ENCODE measurements at regions not wholly inside any gene's neighbourhood (a gene's known extent, or its start where the extent isn't known, plus 50 kb on each side); places are given as distances from the start of the nearest gene placed in this dataset.

GRCh38 chr7:13159003-13159402, 471.6 kb downstream of the ARL4A start:
- TF ChIP-seq ZNF565 (CRISPR knock-in tag; conservative IDR thresholded peaks at IDR 0.05; ENCODE audit: low read depth) (no peak), ESRRG (CRISPR knock-in tag; IDR thresholded peaks at IDR 0.05) (no peak), CREB5 (CRISPR knock-in tag; IDR thresholded peaks at IDR 0.05; ENCODE audit: low read depth) (no peak), ZC3H10 (CRISPR knock-in tag; IDR thresholded peaks at IDR 0.05) (no peak), TOX (CRISPR knock-in tag; IDR thresholded peaks at IDR 0.05; ENCODE audit: borderline replicate concordance) (no peak), PPARA (CRISPR knock-in tag; IDR thresholded peaks at IDR 0.05; ENCODE audit: borderline replicate concordance) (no peak), ZNF70 (CRISPR knock-in tag; IDR thresholded peaks at IDR 0.05) (no peak), GLIS3 (CRISPR knock-in tag; IDR thresholded peaks at IDR 0.05) (no peak), TSHZ2 (CRISPR knock-in tag; IDR thresholded peaks at IDR 0.05) (no peak)
- no peak for ATAC-seq

- no peak for ATAC-seq
- TF ChIP-seq OSR1 (CRISPR knock-in tag; IDR thresholded peaks at IDR 0.05): no peak
- TF ChIP-seq CREB5 (CRISPR knock-in tag; IDR thresholded peaks at IDR 0.05; ENCODE audit: low read depth): no peak
- no peak for TF ChIP-seq RARB (CRISPR knock-in tag; IDR thresholded peaks at IDR 0.05)
- TF ChIP-seq TCF4 (CRISPR knock-in tag; IDR thresholded peaks at IDR 0.05; ENCODE audit: borderline replicate concordance): no peak
- TF ChIP-seq SNAI2 (CRISPR knock-in tag; IDR thresholded peaks at IDR 0.05): no peak
- no peak for TF ChIP-seq ZNF565 (CRISPR knock-in tag; conservative IDR thresholded peaks at IDR 0.05; ENCODE audit: low read depth)
- TF ChIP-seq ZNF8 (CRISPR knock-in tag; IDR thresholded peaks at IDR 0.05): no peak
- no peak for TF ChIP-seq ZNF70 (CRISPR knock-in tag; IDR thresholded peaks at IDR 0.05)
- no peak for TF ChIP-seq GLIS3 (CRISPR knock-in tag; IDR thresholded peaks at IDR 0.05)
- TF ChIP-seq ZFP3 (CRISPR knock-in tag; IDR thresholded peaks at IDR 0.05): no peak
- no peak for TF ChIP-seq TOX (CRISPR knock-in tag; IDR thresholded peaks at IDR 0.05; ENCODE audit: borderline replicate concordance)
- TF ChIP-seq CSDC2 (CRISPR knock-in tag; IDR thresholded peaks at IDR 0.05): no peak
- TF ChIP-seq POU6F1 (CRISPR knock-in tag; IDR thresholded peaks at IDR 0.05; ENCODE audit: borderline replicate concordance, low read depth): no peak
- TF ChIP-seq ESRRG (CRISPR knock-in tag; IDR thresholded peaks at IDR 0.05): no peak
- TF ChIP-seq PPARA (CRISPR knock-in tag; IDR thresholded peaks at IDR 0.05; ENCODE audit: borderline replicate concordance): no peak
- no peak for TF ChIP-seq CSRNP3 (CRISPR knock-in tag; IDR thresholded peaks at IDR 0.05)
These were observed 472.2 kb downstream of the ARL4A start for GRCh38 chr7:13159467-13160184.

- TF ChIP-seq CSRNP3 (CRISPR knock-in tag; IDR thresholded peaks at IDR 0.05) (no peak), SNAI2 (CRISPR knock-in tag; IDR thresholded peaks at IDR 0.05) (no peak), POU6F1 (CRISPR knock-in tag; IDR thresholded peaks at IDR 0.05; ENCODE audit: borderline replicate concordance, low read depth) (no peak), GLIS3 (CRISPR knock-in tag; IDR thresholded peaks at IDR 0.05) (no peak), ESRRG (CRISPR knock-in tag; IDR thresholded peaks at IDR 0.05) (no peak), ISL1 (CRISPR knock-in tag; IDR thresholded peaks at IDR 0.05) (no peak)
- ATAC-seq: no peak
These were observed 473.7 kb downstream of the ARL4A start for GRCh38 chr7:13161125-13161524.

All from SK-N-SH treated with all-trans-retinoic acid at 6 μM for 48 hours (cell line).